Activated T-helper 1 cell treated with anti-CD3 and anti-CD28 coated beads, Interleukin-12 subunit alpha, Interleukin-12 subunit beta, Interleukin-2, Interleukin-4 antibody, amounts not matched to agents 30 ng/mL and 10 ng/mL and 1 ng/mL, durations not matched to agents 14 hours and 24 hours and 36 hours (primary cell): ENCODE measurements at regions not wholly inside any gene's neighbourhood (a gene's known extent, or its start where the extent isn't known, plus 50 kb on each side); places are given as distances from the start of the nearest gene placed in this dataset.
"Not testable (repeated sequence)": the region's sequence is repeated elsewhere in the genome, so short reads cannot be mapped to it uniquely, and the experiment has no call there.

Source experiments
- DNase-seq: peaks from one replicate; pipeline ENCODE4 v3.0.0; 2021; ENCODE audit warnings: low spot score
- H3K27ac Mint-ChIP-seq: one replicate; pipeline ENCODE4 v1.8.0; 2021; ENCODE audit warnings: mild to moderate bottlenecking, mixed read lengths
- H3K27me3 Mint-ChIP-seq: one replicate; pipeline ENCODE4 v1.8.0; 2022; ENCODE audit warnings: mild to moderate bottlenecking, moderate library complexity, mixed read lengths; ENCODE audit not compliant: insufficient read depth
- H3K36me3 Mint-ChIP-seq: one replicate; pipeline ENCODE4 v1.8.0; 2021; ENCODE audit warnings: low read depth, mixed read lengths
- H3K4me1 Mint-ChIP-seq: one replicate; pipeline ENCODE4 v1.8.0; 2021; ENCODE audit warnings: low read depth, mixed read lengths
- H3K4me3 Mint-ChIP-seq: one replicate; pipeline ENCODE4 v1.8.0; 2021; ENCODE audit warnings: mild to moderate bottlenecking, moderate library complexity, mixed read lengths
- H3K9me3 Mint-ChIP-seq: one replicate; pipeline ENCODE4 v1.8.0; 2021; ENCODE audit warnings: mixed read lengths
- intact Hi-C: fragments of 100-400 bp; cut with micrococcal nuclease; formaldehyde crosslinking; loops from one replicate; pipeline ENCODE4 v1.15.1; 2024

GRCh38 chr4:155012469-155012868 lies 196.0 kb upstream of the NPY2R start:
- H3K36me3 Mint-ChIP-seq = no peaks in the 10 kb centered on the region
- DNase-seq = no peak
- H3K9me3 Mint-ChIP-seq = no peaks in the 10 kb centered on the region
- intact Hi-C loops = no loop called here
- no peaks in the 10 kb centered on the region for H3K27me3 Mint-ChIP-seq
- H3K27ac Mint-ChIP-seq = no peak overlapping the region
- H3K4me1 Mint-ChIP-seq = no peaks in the 10 kb centered on the region
- H3K4me3 Mint-ChIP-seq = no peak overlapping the region

GRCh38 chr4:155017426-155017825 lies 191.0 kb upstream of the NPY2R start:
- Mint-ChIP-seq H3K4me1 (no peaks in the 10 kb centered on the region), H3K4me3 (no peak overlapping the region), H3K27me3 (no peaks in the 10 kb centered on the region), H3K27ac (no peak overlapping the region), H3K9me3 (no peaks in the 10 kb centered on the region), H3K36me3 (no peaks in the 10 kb centered on the region)
- intact Hi-C loops = no loop called here
- DNase-seq = no peak

GRCh38 chr4:155025762-155026457 lies 182.5 kb upstream of the NPY2R start:
- Mint-ChIP-seq H3K4me3 (no peak overlapping the region), H3K27me3 (peaks cover 2% of the 10 kb centered on the region), H3K36me3 (no peaks in the 10 kb centered on the region), H3K27ac (no peak overlapping the region), H3K4me1 (no peaks in the 10 kb centered on the region), H3K9me3 (no peaks in the 10 kb centered on the region)
- intact Hi-C loops = no loop called here
- no peak for DNase-seq

- H3K27me3 Mint-ChIP-seq = peaks cover 2% of the 10 kb centered on the region
Measured at GRCh38 chr4:155026715-155027114, 181.7 kb upstream of the NPY2R start.

GRCh38 chr4:155032521-155033229 lies 175.8 kb upstream of the NPY2R start:
- H3K27ac Mint-ChIP-seq = no peak overlapping the region
- no peak for DNase-seq
- no peaks in the 10 kb centered on the region for H3K4me1 Mint-ChIP-seq
- H3K36me3 Mint-ChIP-seq = no peaks in the 10 kb centered on the region
- intact Hi-C loops = no loop called here
- no peaks in the 10 kb centered on the region for H3K9me3 Mint-ChIP-seq
- no peaks in the 10 kb centered on the region for H3K27me3 Mint-ChIP-seq
- no peak overlapping the region for H3K4me3 Mint-ChIP-seq

More at GRCh38 chr4:155026715-155027114, 181.7 kb upstream of the NPY2R start:
- H3K9me3 Mint-ChIP-seq = no peaks in the 10 kb centered on the region
- H3K4me1 Mint-ChIP-seq = no peaks in the 10 kb centered on the region
- no peak overlapping the region for H3K27ac Mint-ChIP-seq
- no peak for DNase-seq
- intact Hi-C loops = no loop called here
- no peaks in the 10 kb centered on the region for H3K36me3 Mint-ChIP-seq
- H3K4me3 Mint-ChIP-seq = no peak overlapping the region

- intact Hi-C loops = no loop called here
- Mint-ChIP-seq H3K4me1 (no peaks in the 10 kb centered on the region), H3K27ac (no peak overlapping the region), H3K36me3 (no peaks in the 10 kb centered on the region), H3K9me3 (no peaks in the 10 kb centered on the region), H3K4me3 (no peak overlapping the region), H3K27me3 (no peaks in the 10 kb centered on the region)
- no peak for DNase-seq
Measured at GRCh38 chr4:155033604-155034003, 174.8 kb upstream of the NPY2R start.

GRCh38 chr4:155037031-155037430 lies 171.4 kb upstream of the NPY2R start:
- no peaks in the 10 kb centered on the region for H3K4me1 Mint-ChIP-seq

GRCh38 chr4:155038459-155038858 lies 170.0 kb upstream of the NPY2R start:
- H3K27me3 Mint-ChIP-seq = no peaks in the 10 kb centered on the region
- intact Hi-C loops = no loop called here
- H3K27ac Mint-ChIP-seq = no peak overlapping the region
- H3K4me3 Mint-ChIP-seq = no peak overlapping the region
- no peak for DNase-seq
- no peaks in the 10 kb centered on the region for H3K4me1 Mint-ChIP-seq
- H3K9me3 Mint-ChIP-seq = no peaks in the 10 kb centered on the region
- H3K36me3 Mint-ChIP-seq = no peaks in the 10 kb centered on the region

More at GRCh38 chr4:155037031-155037430, 171.4 kb upstream of the NPY2R start:
- no peaks in the 10 kb centered on the region for H3K9me3 Mint-ChIP-seq
- no peak overlapping the region for H3K4me3 Mint-ChIP-seq
- DNase-seq = no peak
- no peaks in the 10 kb centered on the region for H3K36me3 Mint-ChIP-seq
- intact Hi-C loops = no loop called here
- H3K27ac Mint-ChIP-seq = no peak overlapping the region
- no peaks in the 10 kb centered on the region for H3K27me3 Mint-ChIP-seq

- H3K27ac Mint-ChIP-seq = no peak overlapping the region
- H3K4me1 Mint-ChIP-seq = no peaks in the 10 kb centered on the region
- no peaks in the 10 kb centered on the region for H3K9me3 Mint-ChIP-seq
- intact Hi-C loops = no loop called here
- H3K36me3 Mint-ChIP-seq = no peaks in the 10 kb centered on the region
- H3K4me3 Mint-ChIP-seq = no peak overlapping the region
- no peak for DNase-seq
- no peaks in the 10 kb centered on the region for H3K27me3 Mint-ChIP-seq
Measured at GRCh38 chr4:155039162-155039561, 169.3 kb upstream of the NPY2R start.

- no peak overlapping the region for H3K27ac Mint-ChIP-seq
- no peaks in the 10 kb centered on the region for H3K9me3 Mint-ChIP-seq
- H3K36me3 Mint-ChIP-seq = no peaks in the 10 kb centered on the region
- H3K4me3 Mint-ChIP-seq = no peak overlapping the region
- H3K4me1 Mint-ChIP-seq = no peaks in the 10 kb centered on the region
- DNase-seq = no peak
- intact Hi-C loops = no loop called here
- no peaks in the 10 kb centered on the region for H3K27me3 Mint-ChIP-seq
Measured at GRCh38 chr4:155040031-155040430, 168.4 kb upstream of the NPY2R start.

- intact Hi-C loops = no loop called here
- Mint-ChIP-seq H3K4me3 (no peak overlapping the region), H3K36me3 (no peaks in the 10 kb centered on the region), H3K27ac (no peak overlapping the region), H3K27me3 (no peaks in the 10 kb centered on the region), H3K9me3 (no peaks in the 10 kb centered on the region), H3K4me1 (no peaks in the 10 kb centered on the region)
- no peak for DNase-seq
Measured at GRCh38 chr4:155042014-155042413, 166.4 kb upstream of the NPY2R start.

- H3K36me3 Mint-ChIP-seq, H3K9me3 Mint-ChIP-seq, H3K4me1 Mint-ChIP-seq, intact Hi-C loops, DNase-seq, H3K27ac Mint-ChIP-seq, H3K27me3 Mint-ChIP-seq, H3K4me3 Mint-ChIP-seq: not testable (repeated sequence)
Measured at GRCh38 chr4:155044251-155044650, 164.2 kb upstream of the NPY2R start.

GRCh38 chr4:155047755-155048154 lies 160.7 kb upstream of the NPY2R start:
- H3K4me1 Mint-ChIP-seq = no peaks in the 10 kb centered on the region
- H3K27me3 Mint-ChIP-seq = no peaks in the 10 kb centered on the region
- H3K4me3 Mint-ChIP-seq = no peak overlapping the region
- H3K9me3 Mint-ChIP-seq = no peaks in the 10 kb centered on the region
- H3K36me3 Mint-ChIP-seq = no peaks in the 10 kb centered on the region
- intact Hi-C loops = no loop called here
- no peak for DNase-seq
- H3K27ac Mint-ChIP-seq = no peak overlapping the region
